GM12878 (cell line): ENCODE measurements at regions not wholly inside any gene's neighbourhood (a gene's known extent, or its start where the extent isn't known, plus 50 kb on each side); places are given as distances from the start of the nearest gene placed in this dataset.

ENCODE experiments used
- ATAC-seq: fragments of 200-7000 bp; cut with Tn5 transposase; 3 replicates; pipeline ENCODE4 v1.9.1; 2020; ENCODE audit warnings: mild to moderate bottlenecking, moderate library complexity
- BruUV-seq: library from RNA; stranded (reverse); fragments of 400-500 nt; replicated peaks from 2 replicates; lab custom pipeline; 2021; lab: Mats Ljungman, UMichigan
- CTCF ChIA-PET: fragments of 300-600 bp; sonication (Branson Sonifier 250); formaldehyde crosslinking; extraction: SDS; loops from one replicate; lab custom pipeline; 2021; ENCODE audit warnings: inconsistent platforms; lab: Yijun Ruan, JAX
- POLR2A ChIA-PET: fragments of 350-600 bp; formaldehyde crosslinking; extraction: SDS; loops from one replicate; lab custom pipeline; 2021; ENCODE audit warnings: inconsistent platforms; lab: Charles Lee
- RAD21 ChIA-PET: fragments of 300-600 bp; sonication (Branson Sonifier 250); formaldehyde crosslinking; loops from one replicate; lab custom pipeline; 2023; ENCODE audit warnings: antibody characterized with exemption; ENCODE audit not compliant: unreplicated experiment; lab: Charles Lee
- SMC1A ChIA-PET: fragments of 300-600 bp; sonication (Branson Sonifier 250); formaldehyde crosslinking; loops from one replicate; lab custom pipeline; 2023; ENCODE audit not compliant: unreplicated experiment, uncharacterized antibody; lab: Charles Lee
- DNase-seq: peaks from one replicate; pipeline ENCODE4 v3.0.0-alpha.2; 2011; ENCODE audit warnings: low read depth, low spot score
- FAIRE-seq: peaks from 3 replicates; lab custom pipeline; 2011; peaks lifted over from hg19 to GRCh38; lab: Jason Lieb, UNC
- H2AFZ ChIP-seq: 2 replicates; pipeline ENCODE4 v1.6.0; 2011; ENCODE audit warnings: low read depth, low read length, control low read depth; ENCODE audit not compliant: control insufficient read depth
- H3K27ac ChIP-seq: 2 replicates; pipeline ENCODE4 v1.5.1; 2011; ENCODE audit warnings: control low read depth; ENCODE audit not compliant: control insufficient read depth, insufficient read depth
- H3K27me3 ChIP-seq, 2 experiments: replicated peaks in 1 of 2; 2 replicates each; pipeline versions ENCODE4 v1.6.0 to v1.6.1; 2011; ENCODE audit warnings: low read length in 1 of 2; ENCODE audit not compliant: control insufficient read depth in 2 of 2, insufficient read depth in 2 of 2
- H3K36me3 ChIP-seq, 2 experiments: 2 replicates each; pipeline ENCODE4 v1.5.1; 2011; ENCODE audit warnings: low read length in 1 of 2; ENCODE audit not compliant: control insufficient read depth in 2 of 2, insufficient read depth in 2 of 2
- H3K4me1 ChIP-seq: 2 replicates; pipeline ENCODE4 v1.6.1; 2011; ENCODE audit warnings: mild to moderate bottlenecking, low read length, moderate library complexity, mixed read lengths; ENCODE audit not compliant: control insufficient read depth, insufficient read depth
- H3K4me2 ChIP-seq: 2 replicates; pipeline ENCODE4 v1.6.0; 2011; ENCODE audit warnings: control low read depth; ENCODE audit not compliant: control insufficient read depth, insufficient read depth
- H3K4me3 ChIP-seq: fragments of 200-600 bp; sonication (generic); 2 replicates; pipeline ENCODE4 v1.5.1; 2016
- H3K79me2 ChIP-seq: 2 replicates; pipeline ENCODE4 v1.6.0; 2011; ENCODE audit warnings: low read length; ENCODE audit not compliant: control insufficient read depth, insufficient read depth
- H3K9ac ChIP-seq: 2 replicates; pipeline ENCODE4 v1.8.0; 2011; ENCODE audit warnings: low read length, control low read depth, mixed read lengths; ENCODE audit not compliant: control insufficient read depth, insufficient read depth
- H3K9me3 ChIP-seq: replicated peaks from 3 replicates; pipeline ENCODE4 v1.5.1; 2011; ENCODE audit warnings: mild to moderate bottlenecking, low read length; ENCODE audit not compliant: control insufficient read depth, insufficient read depth
- H4K20me1 ChIP-seq: 2 replicates; pipeline ENCODE4 v1.6.0; 2011; ENCODE audit not compliant: control insufficient read depth, insufficient read depth
- BCL11A ChIP-seq: IDR thresholded peaks from 2 replicates; pipeline ENCODE4 v1.6.1; 2011; ENCODE audit warnings: low read depth, low read length
- CBX5 ChIP-seq: sonication (generic); IDR thresholded peaks from 2 replicates; pipeline ENCODE4 v1.6.1; 2016; ENCODE audit warnings: low read depth, moderate library complexity, mild to moderate bottlenecking, inconsistent platforms
- DPF2 ChIP-seq: fragments of 450-650 bp; IDR thresholded peaks from 2 replicates; pipeline ENCODE4 v1.6.1; 2017; ENCODE audit warnings: mild to moderate bottlenecking
- EP300 ChIP-seq, 2 experiments: fragments of 150-350 bp in 1 of 2; IDR thresholded peaks; 2 replicates each; pipeline ENCODE4 v1.6.1; 2011 to 2012; ENCODE audit warnings: low read depth in 2 of 2, low read length in 2 of 2, borderline replicate concordance in 1 of 2, improper control_type of control experiment in 1 of 2, inconsistent platforms in 1 of 2; ENCODE audit not compliant: control insufficient read depth in 1 of 2
- FOXM1 ChIP-seq: IDR thresholded peaks from 2 replicates; pipeline ENCODE4 v1.6.1; 2012; ENCODE audit warnings: low read depth, mild to moderate bottlenecking, inconsistent platforms, low read length, moderate library complexity
- JUND ChIP-seq: IDR thresholded peaks from 2 replicates; pipeline ENCODE4 v1.6.1; 2012; ENCODE audit warnings: low read depth, mild to moderate bottlenecking, low read length, improper control_type of control experiment, moderate library complexity
- KDM1A ChIP-seq: fragments of 200-600 bp; sonication (generic); IDR thresholded peaks from 2 replicates; pipeline ENCODE4 v1.6.1; 2016; ENCODE audit warnings: borderline replicate concordance
- POLR2A ChIP-seq: IDR thresholded peaks from 2 replicates; pipeline ENCODE4 v1.6.1; 2011; ENCODE audit warnings: low read depth, mild to moderate bottlenecking, low read length
- POLR2AphosphoS5 ChIP-seq: IDR thresholded peaks from 2 replicates; pipeline ENCODE4 v1.6.1; 2011; ENCODE audit warnings: mild to moderate bottlenecking, low read length, inconsistent platforms
- RUNX3 ChIP-seq: IDR thresholded peaks from 2 replicates; pipeline ENCODE4 v1.6.1; 2012; ENCODE audit warnings: low read length, inconsistent platforms
- SRF ChIP-seq, 2 experiments: IDR thresholded peaks; 2 replicates each; pipeline ENCODE4 v1.6.1; 2011; ENCODE audit warnings: low read depth in 2 of 2, low read length in 2 of 2, mild to moderate bottlenecking in 1 of 2, moderate library complexity in 1 of 2
- ZBTB4 ChIP-seq: fragments of 450-650 bp; formaldehyde crosslinking; IDR thresholded peaks from 2 replicates; pipeline ENCODE4 v1.4.0; 2022; ENCODE audit warnings: mild to moderate bottlenecking, moderate library complexity
- ZNF384 ChIP-seq: IDR thresholded peaks from 2 replicates; pipeline ENCODE4 v1.6.1; 2012; ENCODE audit warnings: low read depth, mild to moderate bottlenecking, low read length, improper control_type of control experiment, borderline replicate concordance
- WGBS: methylation state at CpG from one replicate; pipeline ENCODE4 v1.1.6; 2016; ENCODE audit warnings: low lambda C conversion rate; ENCODE audit not compliant: insufficient replicate concordance, insufficient coverage; ENCODE audit errors: missing lambda C conversion rate; 5-methylcytosine and 5-hydroxymethylcytosine counted together
- in situ Hi-C: fragments of 300-500 bp; cut with MboI; formaldehyde crosslinking; loops from 9 replicates; pipeline ENCODE4 v1.14.3; 2018; ENCODE audit warnings: mixed read lengths
- intact Hi-C: fragments of 100-400 bp; cut with micrococcal nuclease; formaldehyde crosslinking; loops from one replicate; pipeline ENCODE4 v1.14.2; 2022; ENCODE audit not compliant: unreplicated experiment
- TF ChIP-seq, protein P1 (sequence below): IDR thresholded peaks from 2 replicates; pipeline ENCODE4 v1.6.1; 2012; ENCODE audit warnings: mild to moderate bottlenecking, low read depth, low read length
- TF ChIP-seq, protein P2 (sequence below): fragments of 450-650 bp; IDR thresholded peaks from 2 replicates; pipeline ENCODE4 v1.6.1; 2018; ENCODE audit warnings: borderline replicate concordance, mild to moderate bottlenecking; ENCODE audit not compliant: partially characterized antibody

- ATAC-seq (0 out of 3 replicates have a peak, but pooled peaks have one; percentile 2), DNase-seq (no peak), FAIRE-seq (no peak)
- ChIA-PET POLR2A (interaction anchor here (0.6 to 3.0 kb wide), 14 partner anchors 8 to 622 kb away, joined by 3 to 22 read pairs (median 4); no protein-coding TSS in a partner anchor), RAD21 (interaction anchor here (0.7 to 7.1 kb wide), 34 partner anchors 17 to 570 kb away, joined by 3 to 96 read pairs (median 4); no protein-coding TSS in a partner anchor), CTCF (interaction anchor here (0.6 to 1.8 kb wide), 12 partner anchors 10 to 429 kb away, joined by 3 to 8 read pairs (median 4); no protein-coding TSS in a partner anchor), SMC1A (interaction anchor here (0.6 to 3.2 kb wide), 40 partner anchors 8 to 550 kb away, joined by 3 to 29 read pairs (median 4); no protein-coding TSS in a partner anchor)
- in situ Hi-C loops (no loop called here), intact Hi-C loops (loop anchor here (1.0 to 10.0 kb wide), 5 partner anchors 45 to 570 kb away; no protein-coding TSS in a partner anchor)
- Histone ChIP-seq H3K9me3 (peaks cover 10% of the 10 kb centered on the region), H3K27ac (peak overlapping the region; percentile 99), H4K20me1 (no peaks in the 10 kb centered on the region), H3K36me3 (peaks cover 0 to 7% of the 10 kb centered on the region in 2 experiments; a peak in 3 of 4 replicates), H2AFZ (peak overlapping the region; percentile 1; the same call in 1 of the 2 replicates), H3K4me3 (peak overlapping the region; percentile 83), H3K9ac (peak overlapping the region; percentile 99), H3K4me1 (no peaks in the 10 kb centered on the region), H3K27me3 (no peaks in the 10 kb centered on the region), H3K4me2 (peak overlapping the region; percentile 45), H3K79me2 (peaks cover 60% of the 10 kb centered on the region)
- BruUV-seq = no TSS peak
- 0% methylated on average over 3 of the region's 3 CpGs for WGBS
- TF ChIP-seq ZBTB4 (CRISPR knock-in tag) (no peak), SRF (IDR thresholded peaks at IDR 0.05; ENCODE audit: low read depth in 2 of 2, low read length in 2 of 2) (no peak), BCL11A (no peak), POLR2AphosphoS5 (peak; percentile 19; the same call in 1 of the 2 replicates), FOXM1 (0 out of 2 replicates have a peak, but pooled peaks have one; percentile 17), DPF2 (no peak), KDM1A (no peak), CBX5 (0 out of 2 replicates have a peak, but pooled peaks have one; percentile 25), POLR2A (0 out of 2 replicates have a peak, but pooled peaks have one; percentile 37), RUNX3 (peak; percentile 28; the same call in 1 of the 2 replicates), EP300 (IDR thresholded peaks at IDR 0.05; ENCODE audit: borderline replicate concordance in 1 of 2, control insufficient read depth in 1 of 2, low read depth in 2 of 2, low read length in 2 of 2) (no peak), JUND (no peak), ZNF384 (peak; percentile 37; the same call in 1 of the 2 replicates)
- TF ChIP-seq, protein P1, sequence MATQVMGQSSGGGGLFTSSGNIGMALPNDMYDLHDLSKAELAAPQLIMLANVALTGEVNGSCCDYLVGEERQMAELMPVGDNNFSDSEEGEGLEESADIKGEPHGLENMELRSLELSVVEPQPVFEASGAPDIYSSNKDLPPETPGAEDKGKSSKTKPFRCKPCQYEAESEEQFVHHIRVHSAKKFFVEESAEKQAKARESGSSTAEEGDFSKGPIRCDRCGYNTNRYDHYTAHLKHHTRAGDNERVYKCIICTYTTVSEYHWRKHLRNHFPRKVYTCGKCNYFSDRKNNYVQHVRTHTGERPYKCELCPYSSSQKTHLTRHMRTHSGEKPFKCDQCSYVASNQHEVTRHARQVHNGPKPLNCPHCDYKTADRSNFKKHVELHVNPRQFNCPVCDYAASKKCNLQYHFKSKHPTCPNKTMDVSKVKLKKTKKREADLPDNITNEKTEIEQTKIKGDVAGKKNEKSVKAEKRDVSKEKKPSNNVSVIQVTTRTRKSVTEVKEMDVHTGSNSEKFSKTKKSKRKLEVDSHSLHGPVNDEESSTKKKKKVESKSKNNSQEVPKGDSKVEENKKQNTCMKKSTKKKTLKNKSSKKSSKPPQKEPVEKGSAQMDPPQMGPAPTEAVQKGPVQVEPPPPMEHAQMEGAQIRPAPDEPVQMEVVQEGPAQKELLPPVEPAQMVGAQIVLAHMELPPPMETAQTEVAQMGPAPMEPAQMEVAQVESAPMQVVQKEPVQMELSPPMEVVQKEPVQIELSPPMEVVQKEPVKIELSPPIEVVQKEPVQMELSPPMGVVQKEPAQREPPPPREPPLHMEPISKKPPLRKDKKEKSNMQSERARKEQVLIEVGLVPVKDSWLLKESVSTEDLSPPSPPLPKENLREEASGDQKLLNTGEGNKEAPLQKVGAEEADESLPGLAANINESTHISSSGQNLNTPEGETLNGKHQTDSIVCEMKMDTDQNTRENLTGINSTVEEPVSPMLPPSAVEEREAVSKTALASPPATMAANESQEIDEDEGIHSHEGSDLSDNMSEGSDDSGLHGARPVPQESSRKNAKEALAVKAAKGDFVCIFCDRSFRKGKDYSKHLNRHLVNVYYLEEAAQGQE = no peak
- TF ChIP-seq, protein P2, sequence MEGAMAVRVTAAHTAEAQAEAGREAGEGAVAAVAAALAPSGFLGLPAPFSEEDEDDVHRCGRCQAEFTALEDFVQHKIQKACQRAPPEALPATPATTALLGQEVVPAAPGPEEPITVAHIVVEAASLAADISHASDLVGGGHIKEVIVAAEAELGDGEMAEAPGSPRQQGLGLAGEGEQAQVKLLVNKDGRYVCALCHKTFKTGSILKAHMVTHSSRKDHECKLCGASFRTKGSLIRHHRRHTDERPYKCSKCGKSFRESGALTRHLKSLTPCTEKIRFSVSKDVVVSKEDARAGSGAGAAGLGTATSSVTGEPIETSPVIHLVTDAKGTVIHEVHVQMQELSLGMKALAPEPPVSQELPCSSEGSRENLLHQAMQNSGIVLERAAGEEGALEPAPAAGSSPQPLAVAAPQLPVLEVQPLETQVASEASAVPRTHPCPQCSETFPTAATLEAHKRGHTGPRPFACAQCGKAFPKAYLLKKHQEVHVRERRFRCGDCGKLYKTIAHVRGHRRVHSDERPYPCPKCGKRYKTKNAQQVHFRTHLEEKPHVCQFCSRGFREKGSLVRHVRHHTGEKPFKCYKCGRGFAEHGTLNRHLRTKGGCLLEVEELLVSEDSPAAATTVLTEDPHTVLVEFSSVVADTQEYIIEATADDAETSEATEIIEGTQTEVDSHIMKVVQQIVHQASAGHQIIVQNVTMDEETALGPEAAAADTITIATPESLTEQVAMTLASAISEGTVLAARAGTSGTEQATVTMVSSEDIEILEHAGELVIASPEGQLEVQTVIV = no peak
Observed at GRCh38 chr3:106257172-106257571, 388.4 kb upstream of the CBLB start.
